ENCODE measurements at regions not wholly inside any gene's neighbourhood (a gene's known extent, or its start where the extent isn't known, plus 50 kb on each side); places are given as distances from the start of the nearest gene placed in this dataset.
A peak's percentile ranks its signal among the peaks of the same experiment; 100 is the strongest.

- no peak for DNase-seq
Measured at GRCh38 chr5:142507531-142508372, 178.1 kb downstream of the FGF1 start.

DNA sequence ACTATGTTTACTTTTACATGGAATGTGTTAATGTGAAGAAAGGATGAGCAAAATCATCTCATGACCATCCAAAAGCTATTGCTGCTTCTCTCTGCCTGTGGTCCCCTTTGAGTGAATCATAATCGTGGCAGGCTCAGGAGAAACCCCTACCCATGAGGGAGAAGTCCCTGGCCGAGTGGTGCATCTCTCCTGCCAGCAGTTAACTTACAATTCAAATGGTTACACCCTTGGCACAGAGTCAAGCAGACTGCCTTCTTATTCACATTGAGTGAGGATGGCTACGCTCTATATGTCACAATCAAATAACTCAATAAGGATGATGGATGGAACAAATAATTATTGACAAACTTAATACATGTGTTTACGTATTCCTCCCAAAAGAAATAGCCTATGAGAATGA lies 179.1 kb downstream of the FGF1 start:
- DNase-seq: no peak

GRCh38 chr5:142506046-142506445 lies 179.8 kb downstream of the FGF1 start:
- peak; percentile 74 for DNase-seq

DNA sequence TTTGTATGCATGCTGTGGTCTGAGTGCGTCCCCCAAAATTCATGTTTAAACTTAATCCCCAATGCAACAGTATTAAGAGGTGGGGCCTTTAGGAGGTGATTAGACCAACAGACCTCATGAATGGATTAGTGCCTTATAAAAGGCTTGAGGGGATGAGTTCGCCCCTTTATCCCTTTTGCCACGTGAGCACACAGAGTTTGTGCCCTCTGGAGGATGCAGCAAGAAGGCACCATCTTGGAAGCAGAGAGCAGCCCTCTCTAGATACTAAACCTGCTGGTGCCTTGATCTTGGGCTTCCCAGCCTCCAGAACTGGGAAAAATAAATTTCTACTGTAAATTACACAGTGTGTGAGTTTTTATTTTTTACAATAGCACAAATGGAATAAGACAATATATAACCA lies 177.1 kb upstream of the SPRY4 start:
- no peak for DNase-seq

DNA sequence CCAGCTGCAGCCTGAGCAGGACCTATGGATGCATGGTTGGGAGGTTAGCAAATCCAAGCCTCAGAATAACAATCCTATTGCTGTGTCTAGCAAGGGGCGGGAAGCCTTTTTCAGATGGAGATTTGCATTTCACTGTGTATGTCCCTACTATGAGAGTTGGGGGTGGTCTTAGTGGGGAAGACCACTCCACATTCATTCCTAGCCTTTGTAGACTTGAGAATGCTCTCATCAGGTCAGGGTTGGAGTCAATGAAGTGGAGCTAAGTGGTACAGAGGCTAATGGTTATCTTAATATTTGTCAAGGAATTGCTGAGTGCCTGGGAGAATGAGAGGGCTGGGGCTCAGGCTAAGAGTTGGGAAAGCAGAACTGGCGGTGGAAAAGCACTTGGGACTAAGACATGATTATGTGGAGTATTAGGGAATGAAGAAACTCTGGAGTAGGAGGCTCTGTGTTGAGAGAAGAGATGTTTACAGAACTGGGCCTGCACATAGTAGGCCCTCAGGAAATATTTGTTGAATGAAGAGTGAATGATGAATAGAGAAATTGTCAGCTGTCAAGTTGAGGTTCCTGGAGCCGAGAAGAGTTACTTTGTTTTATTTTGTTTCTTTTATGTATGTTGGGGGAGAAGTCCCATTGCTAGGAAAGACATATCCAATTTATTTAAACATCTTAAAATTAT lies 175.5 kb upstream of the SPRY4 start:
- DNase-seq: no peak

GRCh38 chr5:142499591-142500226 lies 174.9 kb upstream of the SPRY4 start:
- no peak for DNase-seq

DNA sequence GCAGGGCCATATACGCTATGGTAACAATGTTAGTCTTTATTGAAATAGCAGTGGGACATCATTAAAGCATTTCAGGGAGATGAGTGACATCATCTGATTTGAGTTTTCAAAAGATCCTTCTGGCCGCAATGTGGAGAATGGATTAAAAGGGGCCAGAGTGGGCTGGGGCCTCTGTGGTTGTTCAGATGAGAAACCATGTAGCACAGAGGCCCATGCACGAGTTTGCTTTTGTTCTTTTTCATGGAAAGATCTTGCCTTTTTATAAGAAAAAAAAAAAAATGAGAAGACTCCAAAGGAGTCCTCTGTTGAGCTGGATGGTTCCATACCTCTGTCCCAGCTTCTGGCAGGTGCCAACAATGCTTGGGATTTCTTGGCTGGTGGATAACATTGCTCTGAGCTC lies 173.5 kb upstream of the SPRY4 start:
- no peak for DNase-seq

DNA sequence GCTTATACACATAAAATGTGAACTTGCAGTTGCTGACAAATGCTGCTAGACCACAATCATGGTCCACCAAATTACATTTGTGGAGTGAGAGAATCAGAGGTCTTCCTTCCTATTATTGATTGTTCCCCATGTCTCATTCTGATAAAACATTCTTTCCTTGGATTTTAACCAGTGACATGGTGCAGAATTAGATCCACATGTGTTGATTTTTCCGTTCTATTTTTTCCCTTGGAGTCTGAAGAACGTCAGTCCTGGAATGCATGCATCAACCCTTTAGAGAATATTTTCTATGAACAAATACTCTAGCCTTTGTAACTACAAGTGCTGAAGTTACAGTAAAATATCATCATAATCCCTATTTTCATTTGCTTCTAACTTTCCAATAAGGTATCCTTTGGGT lies 170.7 kb upstream of the SPRY4 start:
- no peak for DNase-seq

DNA sequence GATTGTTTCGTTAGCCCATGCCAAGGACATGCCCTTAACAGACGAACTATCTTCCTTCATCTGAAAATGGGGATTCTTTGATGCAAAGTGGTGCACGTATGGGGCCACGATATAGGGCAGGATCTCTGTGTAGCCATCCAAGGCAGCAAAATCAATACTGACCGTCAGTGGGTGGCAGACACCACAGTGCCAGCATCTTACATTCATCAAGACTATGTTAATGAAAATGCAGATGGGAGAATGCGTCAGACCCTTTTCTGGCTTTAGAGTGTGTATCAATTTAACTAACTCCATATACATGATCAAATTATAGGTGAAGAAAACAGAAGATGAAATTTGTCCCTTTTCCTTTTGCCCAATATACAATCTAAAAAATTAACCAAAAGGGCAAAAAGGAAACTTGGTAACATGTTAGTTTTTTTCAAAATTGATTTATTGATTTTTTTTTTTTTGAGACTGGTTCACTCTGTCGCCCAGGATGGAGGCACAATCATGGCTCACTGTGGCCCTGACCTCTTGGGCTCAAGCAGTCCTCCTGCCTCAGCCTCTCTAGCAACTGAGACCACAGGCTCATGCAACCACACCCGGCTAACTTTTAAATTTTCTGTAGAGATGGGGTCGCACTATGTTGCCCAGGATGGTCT lies 169.2 kb upstream of the SPRY4 start:
- DNase-seq: no peak

DNA sequence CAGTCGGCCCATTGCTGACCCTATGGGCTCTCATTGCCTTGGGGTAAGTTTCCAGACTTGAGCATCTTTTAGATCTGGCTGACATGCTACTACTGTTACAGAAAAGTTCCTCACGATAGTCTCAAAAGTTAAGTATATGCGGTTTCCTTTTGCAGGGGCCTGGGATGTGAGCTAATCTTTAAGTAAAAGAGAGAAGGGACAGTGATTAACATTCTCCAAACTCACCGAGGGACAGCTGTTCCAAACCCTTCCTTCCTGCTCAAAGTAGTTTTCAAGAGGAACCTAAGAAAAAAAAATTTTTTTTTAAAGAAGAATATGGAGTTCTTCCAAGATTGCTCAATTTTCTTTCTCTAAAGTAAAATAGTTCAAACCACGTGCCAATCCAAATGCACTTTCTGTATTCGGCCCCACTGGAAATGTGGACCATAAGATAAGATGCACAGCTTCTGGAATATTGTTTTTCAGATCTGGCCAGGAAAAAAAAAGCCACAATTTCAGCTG lies 168.0 kb upstream of the SPRY4 start:
- DNase-seq: peak; percentile 11

DNA sequence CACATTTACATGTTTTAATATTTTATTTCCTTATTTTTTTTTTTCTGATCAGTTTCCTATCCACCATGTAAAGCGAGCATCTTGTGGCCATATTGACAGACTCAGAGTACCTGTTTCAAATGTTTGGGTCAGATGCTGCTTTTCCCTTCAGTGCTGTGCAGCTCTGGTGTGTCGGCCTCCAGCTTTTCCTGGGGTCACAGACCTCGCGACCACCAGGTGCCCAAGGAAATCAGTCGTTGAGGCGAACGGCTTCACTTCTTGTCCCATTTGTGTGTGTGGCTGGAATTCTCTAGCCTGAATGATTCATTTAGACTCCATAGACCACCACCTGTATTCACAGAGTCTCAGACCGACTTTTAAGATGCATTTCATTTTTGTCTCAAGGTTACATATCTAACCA lies 166.9 kb upstream of the SPRY4 start:
- DNase-seq: no peak

GRCh38 chr5:142491270-142491669 lies 166.4 kb upstream of the SPRY4 start:
- DNase-seq: no peak

DNA sequence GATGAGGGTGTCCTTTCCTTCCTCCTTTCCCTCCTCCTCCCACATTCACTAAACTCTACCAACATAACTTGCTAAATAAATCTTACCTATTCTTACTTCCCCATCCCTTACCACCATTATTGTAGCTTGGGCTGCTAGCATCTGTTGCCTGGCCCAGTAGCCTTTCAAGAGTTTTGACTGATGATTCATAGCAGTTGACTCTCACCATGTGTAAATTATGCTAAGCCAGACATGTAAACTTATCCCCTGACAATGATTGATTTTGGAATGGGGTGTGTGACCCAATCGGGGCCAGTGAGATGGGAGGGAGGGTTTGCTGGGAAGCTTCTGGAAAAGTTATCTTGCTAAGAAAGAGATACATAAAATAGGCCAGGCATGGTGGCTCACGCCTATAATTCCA lies 161.8 kb upstream of the SPRY4 start:
- peak; percentile 76 for DNase-seq

- no peak for DNase-seq
Measured at GRCh38 chr5:142486020-142486419, 161.2 kb upstream of the SPRY4 start.

GRCh38 chr5:142484821-142485387 lies 160.1 kb upstream of the SPRY4 start:
- DNase-seq: peak; percentile 92

- DNase-seq: no peak
Measured at GRCh38 chr5:142482207-142482606, 157.4 kb upstream of the SPRY4 start.

DNA sequence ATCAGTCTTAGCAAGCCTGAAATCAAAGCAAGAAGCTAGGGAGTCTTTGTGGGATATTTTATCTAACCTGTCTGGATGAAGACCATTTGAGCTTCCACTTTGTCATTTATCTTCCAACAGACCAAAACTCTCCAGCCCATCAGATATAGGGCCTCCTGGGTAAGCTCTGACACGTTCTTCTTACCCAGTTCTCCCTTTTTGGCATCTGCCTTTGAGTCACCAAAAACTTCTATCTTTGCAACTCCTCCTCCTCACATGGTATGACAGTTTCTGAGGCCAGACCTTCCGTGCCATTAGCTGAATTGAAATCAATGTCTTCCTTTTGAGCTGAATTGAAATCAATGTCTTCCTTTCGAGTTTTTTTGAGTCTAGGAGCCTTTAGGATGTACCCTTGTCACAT lies 156.6 kb upstream of the SPRY4 start:
- DNase-seq: no peak

DNA sequence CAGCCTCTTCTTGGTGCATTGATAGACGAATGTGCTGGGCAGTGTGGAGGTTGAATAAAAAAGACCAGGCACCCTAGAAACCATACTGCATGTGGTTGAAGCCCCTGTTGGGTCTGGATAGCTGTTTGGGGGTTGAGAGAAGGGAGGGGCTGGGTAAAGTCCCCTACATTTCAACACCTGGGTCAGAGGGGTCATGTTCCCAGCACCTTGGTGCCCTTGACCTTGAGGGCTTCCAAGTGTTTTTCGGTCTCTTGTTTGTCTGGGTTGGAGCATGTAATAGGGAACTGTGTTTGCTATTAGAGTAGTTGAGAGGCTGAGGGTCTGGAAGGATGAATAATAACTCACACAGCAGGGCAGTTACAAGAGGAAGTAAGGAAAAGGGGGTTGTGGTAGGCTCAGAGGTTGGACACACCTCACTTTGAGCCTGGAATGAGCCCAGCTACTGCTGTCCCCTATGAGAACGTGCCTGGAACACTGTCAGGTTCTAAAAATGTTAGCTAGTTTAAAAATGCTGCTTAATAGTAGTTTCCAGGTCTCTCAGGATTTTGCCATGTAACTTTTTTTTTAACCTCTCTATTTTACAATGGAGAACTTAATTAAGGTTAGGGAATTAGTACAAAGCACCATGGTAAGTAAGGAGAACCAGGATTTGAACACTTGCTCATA lies 155.2 kb upstream of the SPRY4 start:
- no peak for DNase-seq

GRCh38 chr5:142479150-142479549 lies 154.3 kb upstream of the SPRY4 start:
- DNase-seq: no peak

GRCh38 chr5:142478113-142478512 lies 153.3 kb upstream of the SPRY4 start:
- no peak for DNase-seq

DNA sequence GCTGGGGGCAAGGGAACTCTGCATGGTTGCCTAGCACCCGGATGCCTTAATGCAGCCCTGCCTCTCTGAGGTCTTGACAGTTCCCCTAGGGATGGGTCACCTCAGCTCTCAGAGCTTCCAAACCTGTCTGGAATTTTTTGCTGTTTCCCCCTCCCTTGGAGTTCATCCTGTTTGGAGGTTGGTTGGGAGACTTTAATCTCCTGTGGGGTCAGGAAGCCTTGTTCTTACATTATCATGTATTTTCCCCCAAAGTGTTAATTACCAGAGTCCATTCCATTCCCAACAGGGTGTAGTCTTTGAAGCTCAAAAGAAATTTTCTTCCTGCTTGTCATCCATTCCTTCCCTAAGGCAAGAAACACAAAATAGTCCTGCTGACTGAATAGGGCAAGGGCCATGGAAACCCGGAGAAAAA lies 150.3 kb upstream of the SPRY4 start:
- peak; percentile 41 for DNase-seq

DNA sequence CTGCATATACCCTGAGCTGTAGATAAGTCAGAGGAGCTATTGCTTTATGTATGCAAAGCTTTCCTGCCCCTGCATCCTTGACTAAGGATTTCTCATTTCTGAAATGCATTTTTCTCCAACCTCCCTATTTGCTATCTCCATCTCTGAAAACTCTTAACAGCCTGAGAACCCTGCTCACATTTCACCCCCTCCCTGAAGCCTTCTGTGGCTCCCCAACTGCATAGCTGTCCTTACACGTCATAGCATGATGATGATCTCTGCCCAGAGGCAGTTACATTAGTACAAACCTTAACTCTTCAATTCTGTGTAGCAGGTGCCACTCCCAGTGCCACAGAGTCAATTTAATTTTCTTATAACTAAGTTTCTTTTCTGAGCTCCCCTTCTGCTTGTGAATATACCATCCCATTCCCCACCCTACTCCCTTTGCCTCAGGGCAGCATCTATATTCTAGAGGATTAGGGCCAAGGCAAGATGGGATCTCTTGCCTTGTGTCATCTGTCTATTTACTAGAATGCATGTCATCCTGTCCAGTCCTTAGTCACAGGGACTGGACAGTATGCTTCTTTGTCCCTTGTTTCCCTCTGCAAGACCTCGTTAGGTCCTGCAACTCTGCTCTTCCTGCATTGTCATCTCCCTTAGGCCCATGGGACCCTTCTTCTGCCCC lies 149.7 kb upstream of the SPRY4 start:
- DNase-seq: peak; percentile 81

All from NCI-H226 (cell line).